ENCODE measurements at regions not wholly inside any gene's neighbourhood (a gene's known extent, or its start where the extent isn't known, plus 50 kb on each side); places are given as distances from the start of the nearest gene placed in this dataset.

DNA sequence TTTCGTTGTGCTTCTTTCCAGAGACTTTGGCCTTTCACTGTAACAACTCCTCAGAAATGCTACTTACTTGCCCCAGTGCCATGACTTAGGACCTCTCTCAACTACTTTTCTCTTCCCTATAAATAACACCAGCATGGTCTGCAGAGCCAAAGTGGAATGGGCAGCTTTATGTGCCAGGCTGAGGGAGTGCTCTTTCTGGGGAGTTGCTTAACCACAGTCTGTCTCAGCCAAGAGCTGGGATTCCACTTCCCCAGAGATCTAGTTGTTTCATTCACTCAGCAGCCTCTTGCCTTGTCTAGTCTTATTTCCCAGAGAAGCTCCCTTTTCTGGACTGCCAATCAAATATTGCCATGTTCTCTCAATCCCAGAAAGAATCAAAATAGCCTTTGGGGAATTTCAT is 912.2 kb downstream of the GRID1 start:
- TF ChIP-seq, protein P1, sequence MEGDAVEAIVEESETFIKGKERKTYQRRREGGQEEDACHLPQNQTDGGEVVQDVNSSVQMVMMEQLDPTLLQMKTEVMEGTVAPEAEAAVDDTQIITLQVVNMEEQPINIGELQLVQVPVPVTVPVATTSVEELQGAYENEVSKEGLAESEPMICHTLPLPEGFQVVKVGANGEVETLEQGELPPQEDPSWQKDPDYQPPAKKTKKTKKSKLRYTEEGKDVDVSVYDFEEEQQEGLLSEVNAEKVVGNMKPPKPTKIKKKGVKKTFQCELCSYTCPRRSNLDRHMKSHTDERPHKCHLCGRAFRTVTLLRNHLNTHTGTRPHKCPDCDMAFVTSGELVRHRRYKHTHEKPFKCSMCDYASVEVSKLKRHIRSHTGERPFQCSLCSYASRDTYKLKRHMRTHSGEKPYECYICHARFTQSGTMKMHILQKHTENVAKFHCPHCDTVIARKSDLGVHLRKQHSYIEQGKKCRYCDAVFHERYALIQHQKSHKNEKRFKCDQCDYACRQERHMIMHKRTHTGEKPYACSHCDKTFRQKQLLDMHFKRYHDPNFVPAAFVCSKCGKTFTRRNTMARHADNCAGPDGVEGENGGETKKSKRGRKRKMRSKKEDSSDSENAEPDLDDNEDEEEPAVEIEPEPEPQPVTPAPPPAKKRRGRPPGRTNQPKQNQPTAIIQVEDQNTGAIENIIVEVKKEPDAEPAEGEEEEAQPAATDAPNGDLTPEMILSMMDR (IDR thresholded peaks at IDR 0.05) = no peak
- TF ChIP-seq POLR2AphosphoS5 (IDR thresholded peaks at IDR 0.05) = no peak
- no peak for TF ChIP-seq POLR2A (IDR thresholded peaks at IDR 0.05; ENCODE audit: low read depth)
- TF ChIP-seq EP300 (IDR thresholded peaks at IDR 0.05) = no peak
